ENCODE measurements at regions not wholly inside any gene's neighbourhood (a gene's known extent, or its start where the extent isn't known, plus 50 kb on each side); places are given as distances from the start of the nearest gene placed in this dataset.

DNA sequence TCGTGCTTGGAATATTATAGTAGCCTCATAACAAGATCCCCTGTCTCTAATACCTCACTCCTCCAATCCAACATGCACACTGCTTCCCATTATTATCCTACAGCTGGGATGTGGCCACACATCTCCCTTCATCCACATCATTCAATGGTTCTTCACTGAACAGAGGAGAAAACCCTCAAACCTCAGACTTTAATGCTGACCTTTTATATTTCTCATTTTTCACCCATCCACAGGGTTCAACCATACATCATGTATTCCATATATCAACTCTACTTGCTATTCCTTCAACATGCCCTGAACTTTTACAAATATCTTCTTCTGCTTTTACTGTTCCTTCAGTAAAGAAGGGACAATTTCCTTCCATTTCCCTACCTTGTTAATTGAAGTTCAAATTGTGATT, 396.8 kb downstream of the TLE4 start:
- no peak for TF ChIP-seq CTCF (conservative IDR thresholded peaks at IDR 0.05 in 1 of 2, IDR thresholded peaks at IDR 0.05 in 1 of 2; ENCODE audit: extremely low read depth in 1 of 2, insufficient read depth in 1 of 2, low read depth in 1 of 2, low read length in 2 of 2)
- no peak for TF ChIP-seq EZH2 (IDR thresholded peaks at IDR 0.05; ENCODE audit: borderline replicate concordance, low read length)

Data from mammary epithelial cell (primary cell).